Right lobe of liver (tissue), 6 donors: ENCODE measurements at regions not wholly inside any gene's neighbourhood (a gene's known extent, or its start where the extent isn't known, plus 50 kb on each side); places are given as distances from the start of the nearest gene placed in this dataset.

ENCODE experiments used
- ATAC-seq, 4 donors: fragments of 200-7000 bp; cut with Tn5 transposase; one replicate each; pipeline ENCODE4 v1.9.1; 2020; ENCODE audit warnings: mild to moderate bottlenecking in 4 of 4, moderate library complexity in 4 of 4
- DNase-seq, 3 donors: peaks; one replicate each; pipeline ENCODE4 v3.0.0-alpha.2; 2020
- H3K27ac ChIP-seq, 3 donors: fragments of 200-600 bp; one replicate each; pipeline ENCODE4 v1.8.0; 2022
- H3K27me3 ChIP-seq, 2 donors: fragments of 200-600 bp; one replicate each; pipeline ENCODE4 v1.8.0; 2022
- H3K36me3 ChIP-seq, 4 donors: fragments of 200-600 bp; sonication (generic) in 1 of 4; one replicate each; pipeline versions ENCODE4 v1.5.1 to v1.8.0; 2017 to 2022; ENCODE audit warnings: control low read depth in 1 of 4
- H3K4me1 ChIP-seq, 4 donors: fragments of 200-600 bp; sonication (generic) in 1 of 4; one replicate each; pipeline versions ENCODE4 v1.5.1 to v1.8.0; 2017 to 2022; ENCODE audit warnings: control low read depth in 1 of 4
- H3K4me3 ChIP-seq, 3 donors: fragments of 200-600 bp; one replicate each; pipeline ENCODE4 v1.8.0; 2022
- H3K9me3 ChIP-seq, 4 donors: fragments of 200-600 bp; sonication (generic) in 1 of 4; one replicate each; pipeline versions ENCODE4 v1.5.1 to v1.8.0; 2017 to 2022; ENCODE audit warnings: control low read depth in 1 of 4
- POLR2A ChIP-seq: fragments of 450-650 bp; IDR thresholded peaks from one replicate; pipeline ENCODE4 v1.6.1; 2017; ENCODE audit warnings: antibody characterized with exemption, mild to moderate bottlenecking
- WGBS: methylation state at CpG from one replicate; pipeline ENCODE4 v1.1.6; 2018; ENCODE audit warnings: low coverage, low lambda C conversion rate; ENCODE audit not compliant: insufficient coverage; ENCODE audit errors: missing lambda C conversion rate; 5-methylcytosine and 5-hydroxymethylcytosine counted together
- intact Hi-C, 2 donors: fragments of 100-400 bp; cut with DNase I; formaldehyde crosslinking; loops; one replicate each; pipeline versions ENCODE4 v1.11.2 to v1.14.1; 2022
- TF ChIP-seq, protein P1 (sequence below), 4 donors: fragments of 200-600 bp in 3 of 4; fragments of 450-650 bp in 1 of 4; IDR thresholded peaks; one replicate each; pipeline versions ENCODE4 v1.5.1 to v1.8.0; 2016 to 2022; ENCODE audit warnings: antibody characterized with exemption in 4 of 4, mild to moderate bottlenecking in 2 of 4
- donor health status: DM: no; HTN: yes; CAD: no.
- donor health status: DM: no; HTN: no; CAD: no.
- donor health status: DM: no; HTN: no; CAD: no.
- donor health status: DM: no; HTN: yes; CAD: no.
- donor health status: DM: no; HTN: yes; CAD: no.

DNA sequence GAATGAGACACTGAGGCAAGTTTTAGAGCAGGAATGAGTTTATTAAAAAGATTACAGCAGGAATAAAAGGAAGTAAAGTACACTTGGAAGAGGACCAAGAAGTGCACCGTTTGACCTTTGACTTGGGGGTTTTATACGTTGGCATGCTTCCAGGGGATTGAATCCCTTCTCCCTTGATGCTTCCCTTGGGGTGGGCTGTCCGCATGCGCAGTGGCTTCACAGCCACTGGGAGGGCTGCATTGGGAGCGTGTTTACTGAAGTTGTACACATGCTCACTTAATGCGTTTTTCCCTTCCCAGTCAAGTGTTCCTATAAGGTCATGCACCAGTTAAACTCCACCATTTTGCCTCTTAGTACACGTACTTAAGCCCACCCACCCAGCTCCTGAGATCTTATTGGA, 72.4 kb upstream of the MARK1 start:
- Histone ChIP-seq H3K4me1 (no peaks in the 10 kb centered on the region), H3K36me3 (no peaks in the 10 kb centered on the region), H3K27me3 (no peaks in the 10 kb centered on the region), H3K4me3 (no peak overlapping the region), H3K9me3 (no peaks in the 10 kb centered on the region), H3K27ac (no peak overlapping the region)
- ATAC-seq (no peak), DNase-seq (no peak)
- intact Hi-C loops, result no loop called here
- TF ChIP-seq, protein P1, sequence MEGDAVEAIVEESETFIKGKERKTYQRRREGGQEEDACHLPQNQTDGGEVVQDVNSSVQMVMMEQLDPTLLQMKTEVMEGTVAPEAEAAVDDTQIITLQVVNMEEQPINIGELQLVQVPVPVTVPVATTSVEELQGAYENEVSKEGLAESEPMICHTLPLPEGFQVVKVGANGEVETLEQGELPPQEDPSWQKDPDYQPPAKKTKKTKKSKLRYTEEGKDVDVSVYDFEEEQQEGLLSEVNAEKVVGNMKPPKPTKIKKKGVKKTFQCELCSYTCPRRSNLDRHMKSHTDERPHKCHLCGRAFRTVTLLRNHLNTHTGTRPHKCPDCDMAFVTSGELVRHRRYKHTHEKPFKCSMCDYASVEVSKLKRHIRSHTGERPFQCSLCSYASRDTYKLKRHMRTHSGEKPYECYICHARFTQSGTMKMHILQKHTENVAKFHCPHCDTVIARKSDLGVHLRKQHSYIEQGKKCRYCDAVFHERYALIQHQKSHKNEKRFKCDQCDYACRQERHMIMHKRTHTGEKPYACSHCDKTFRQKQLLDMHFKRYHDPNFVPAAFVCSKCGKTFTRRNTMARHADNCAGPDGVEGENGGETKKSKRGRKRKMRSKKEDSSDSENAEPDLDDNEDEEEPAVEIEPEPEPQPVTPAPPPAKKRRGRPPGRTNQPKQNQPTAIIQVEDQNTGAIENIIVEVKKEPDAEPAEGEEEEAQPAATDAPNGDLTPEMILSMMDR (IDR thresholded peaks at IDR 0.05), result no peak
- no peak for TF ChIP-seq POLR2A
- WGBS, result 64% methylated on average over 7 of the region's 7 CpGs

DNA sequence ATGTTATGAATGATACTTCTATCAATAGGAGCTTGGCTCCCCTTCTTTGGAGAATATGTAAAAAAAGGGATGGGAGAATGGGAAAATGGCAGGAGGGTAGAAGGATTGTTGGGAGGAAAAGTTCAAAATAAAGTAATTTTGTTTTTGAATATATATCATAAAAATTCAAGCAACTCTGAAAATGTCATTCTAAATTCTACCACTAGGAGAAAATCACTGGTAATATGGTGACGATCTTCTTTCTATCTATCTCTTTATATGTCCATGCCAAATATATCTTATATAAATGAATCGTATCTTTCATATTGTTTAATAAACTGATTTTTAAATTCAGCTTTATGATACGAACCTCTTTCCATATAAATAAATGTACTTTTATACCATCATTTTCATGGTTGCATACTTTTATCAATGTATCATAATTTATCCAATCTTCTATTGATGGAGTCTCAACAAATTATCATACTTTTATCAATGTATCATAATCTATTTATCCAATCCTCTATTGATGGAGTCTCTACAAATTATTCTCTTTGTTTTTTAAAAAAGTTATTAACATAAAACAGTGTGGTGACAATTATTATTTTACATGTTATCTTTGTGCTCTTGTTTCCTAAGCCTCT, 73.7 kb upstream of the MARK1 start:
- no peaks in the 10 kb centered on the region for H3K36me3 ChIP-seq
- no peaks in the 10 kb centered on the region for H3K4me1 ChIP-seq
- no peaks in the 10 kb centered on the region for H3K27me3 ChIP-seq
- no peak overlapping the region for H3K27ac ChIP-seq
- WGBS, result 55% methylated on average over 3 of the region's 3 CpGs
- no peak for DNase-seq
- intact Hi-C loops, result no loop called here
- no peak overlapping the region for H3K4me3 ChIP-seq
- H3K9me3 ChIP-seq, result no peaks in the 10 kb centered on the region
- no peak for ATAC-seq
- TF ChIP-seq, protein P1 (IDR thresholded peaks at IDR 0.05), result no peak
- TF ChIP-seq POLR2A, result no peak

DNA sequence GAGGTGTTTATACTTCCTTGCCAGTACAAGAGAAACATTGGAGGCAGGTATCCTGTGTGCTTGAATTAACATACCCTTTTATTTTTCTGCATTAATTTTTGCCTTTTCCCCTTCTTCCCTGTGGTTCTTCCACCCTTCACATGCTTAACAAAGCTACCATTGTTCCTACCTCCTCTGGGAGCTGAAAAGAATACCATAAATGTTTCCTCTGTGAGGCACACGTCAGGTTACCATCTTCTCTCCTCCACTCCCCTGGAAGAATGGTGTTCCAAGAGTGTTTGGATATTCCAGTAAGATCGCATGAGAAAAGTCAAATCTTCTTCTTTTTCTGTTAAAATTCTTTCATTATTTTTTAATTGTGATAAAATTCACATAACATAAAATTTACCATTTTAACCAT, 74.6 kb upstream of the MARK1 start:
- H3K9me3 ChIP-seq, result no peaks in the 10 kb centered on the region
- intact Hi-C loops, result no loop called here
- no peak for ATAC-seq
- H3K4me3 ChIP-seq, result no peak overlapping the region
- TF ChIP-seq POLR2A, result no peak
- TF ChIP-seq, protein P1 (IDR thresholded peaks at IDR 0.05), result no peak
- no peaks in the 10 kb centered on the region for H3K4me1 ChIP-seq
- H3K27ac ChIP-seq, result no peak overlapping the region
- no peaks in the 10 kb centered on the region for H3K27me3 ChIP-seq
- 61% methylated on average over 2 of the region's 2 CpGs for WGBS
- no peak for DNase-seq
- H3K36me3 ChIP-seq, result no peaks in the 10 kb centered on the region

DNA sequence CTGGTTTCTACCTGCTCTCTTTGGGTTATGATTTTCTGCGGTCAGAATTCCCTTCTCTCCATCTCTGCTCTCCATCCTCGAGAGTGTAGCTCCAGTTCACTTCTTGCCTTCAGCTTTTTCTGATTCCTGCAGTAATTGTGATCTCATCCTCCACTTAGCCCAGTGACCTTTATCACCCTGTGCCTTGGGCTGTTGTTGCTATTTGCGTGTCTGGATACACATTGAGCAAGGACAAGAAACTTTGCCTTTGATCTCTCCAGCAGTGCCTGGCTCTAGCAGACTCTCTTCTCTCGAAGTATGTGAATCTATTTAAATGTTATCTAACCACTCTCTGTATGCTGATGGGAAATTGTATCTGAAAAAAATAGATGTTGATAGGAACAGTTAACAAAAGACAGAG, 76.4 kb upstream of the MARK1 start:
- Histone ChIP-seq H3K4me1 (no peaks in the 10 kb centered on the region), H3K36me3 (no peaks in the 10 kb centered on the region), H3K27me3 (no peaks in the 10 kb centered on the region), H3K27ac (no peak overlapping the region), H3K4me3 (no peak overlapping the region), H3K9me3 (no peaks in the 10 kb centered on the region)
- DNase-seq, result no peak
- TF ChIP-seq, protein P1 (IDR thresholded peaks at IDR 0.05), result no peak
- TF ChIP-seq POLR2A, result no peak
- intact Hi-C loops, result no loop called here
- ATAC-seq, result no peak
- 21% methylated on average over 4 of the region's 4 CpGs for WGBS

DNA sequence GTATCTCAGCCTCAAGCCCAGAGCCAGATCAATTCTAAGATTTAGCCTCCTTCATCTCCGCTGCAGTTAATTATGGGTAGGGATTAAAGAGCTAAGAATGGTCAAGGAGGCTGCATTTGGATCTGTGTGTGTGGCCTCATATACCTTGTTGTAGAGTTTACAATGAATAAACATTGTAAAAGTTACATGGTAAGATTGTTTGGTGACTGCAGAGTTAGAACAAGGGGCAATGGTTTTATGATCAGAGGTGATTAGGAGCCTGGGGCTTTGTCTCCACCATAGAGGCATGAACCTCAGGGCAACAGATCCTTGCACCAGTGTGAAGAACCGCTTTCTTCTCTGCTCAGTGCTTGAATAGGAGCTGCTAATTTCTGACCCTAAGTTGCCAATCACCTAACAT, 77.0 kb upstream of the MARK1 start:
- TF ChIP-seq, protein P1 (IDR thresholded peaks at IDR 0.05), result no peak
- TF ChIP-seq POLR2A, result no peak
- Histone ChIP-seq H3K4me1 (no peaks in the 10 kb centered on the region), H3K27ac (no peak overlapping the region), H3K27me3 (no peaks in the 10 kb centered on the region), H3K36me3 (no peaks in the 10 kb centered on the region), H3K4me3 (no peak overlapping the region), H3K9me3 (no peaks in the 10 kb centered on the region)
- intact Hi-C loops, result no loop called here
- ATAC-seq (no peak), DNase-seq (no peak)
- WGBS, result 67% methylated on average over 1 of the region's 2 CpGs
